ENCODE measurements at regions not wholly inside any gene's neighbourhood (a gene's known extent, or its start where the extent isn't known, plus 50 kb on each side); places are given as distances from the start of the nearest gene placed in this dataset.

DNA sequence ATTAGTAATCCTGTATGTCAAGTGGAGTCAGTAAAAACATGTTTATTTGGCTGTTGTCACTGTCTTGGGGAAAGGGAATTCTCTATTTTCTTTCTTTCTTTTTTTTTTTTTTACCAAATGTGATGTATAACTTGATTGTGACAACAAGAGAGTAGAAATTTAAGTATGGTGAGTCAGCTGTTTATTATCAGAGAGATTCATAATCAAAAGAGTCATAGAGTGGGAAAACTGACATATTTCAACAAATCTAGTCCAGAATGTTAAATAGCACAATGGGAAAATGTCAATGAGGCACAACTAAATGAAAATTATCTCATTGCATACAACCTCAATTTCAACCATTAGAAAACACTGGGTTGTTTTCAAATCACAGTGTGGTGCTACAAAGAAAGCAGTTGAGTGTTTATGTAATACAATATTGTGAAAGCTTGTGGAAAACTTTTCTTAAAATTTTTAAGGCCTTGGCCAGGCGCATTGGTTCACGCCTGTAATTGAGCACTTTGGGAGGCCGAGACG, 111.9 kb upstream of the DTNA start:
- Histone ChIP-seq H4K20me1 (ENCODE audit: insufficient read depth, low read length) (no peaks in the 10 kb centered on the region), H3K4me1 (ENCODE audit: insufficient read depth, low read length, severe bottlenecking) (no peaks in the 10 kb centered on the region), H3K27ac (ENCODE audit: low read depth, low read length, poor library complexity, severe bottlenecking) (no peak overlapping the region), H3F3A (ENCODE audit: insufficient read depth, low read length) (no peaks in the 10 kb centered on the region), H3K9me3 (ENCODE audit: low read length) (no peaks in the 10 kb centered on the region), H2AFZ (ENCODE audit: low read length) (no peak overlapping the region), H3K79me2 (ENCODE audit: insufficient read depth, low read length) (no peaks in the 10 kb centered on the region), H3K27me3 (ENCODE audit: insufficient read depth, low read length) (no peaks in the 10 kb centered on the region), H3K9ac (ENCODE audit: low read length) (no peak overlapping the region), H3K36me3 (ENCODE audit: insufficient read depth, low read length) (no peaks in the 10 kb centered on the region), H3K4me2 (ENCODE audit: low read length) (no peak overlapping the region), H3K9me2 (ENCODE audit: low read depth, low read length) (no peaks in the 10 kb centered on the region), H3K4me3 (ENCODE audit: low read depth, low read length, poor library complexity, severe bottlenecking) (no peak overlapping the region)
- TF ChIP-seq, protein P1, sequence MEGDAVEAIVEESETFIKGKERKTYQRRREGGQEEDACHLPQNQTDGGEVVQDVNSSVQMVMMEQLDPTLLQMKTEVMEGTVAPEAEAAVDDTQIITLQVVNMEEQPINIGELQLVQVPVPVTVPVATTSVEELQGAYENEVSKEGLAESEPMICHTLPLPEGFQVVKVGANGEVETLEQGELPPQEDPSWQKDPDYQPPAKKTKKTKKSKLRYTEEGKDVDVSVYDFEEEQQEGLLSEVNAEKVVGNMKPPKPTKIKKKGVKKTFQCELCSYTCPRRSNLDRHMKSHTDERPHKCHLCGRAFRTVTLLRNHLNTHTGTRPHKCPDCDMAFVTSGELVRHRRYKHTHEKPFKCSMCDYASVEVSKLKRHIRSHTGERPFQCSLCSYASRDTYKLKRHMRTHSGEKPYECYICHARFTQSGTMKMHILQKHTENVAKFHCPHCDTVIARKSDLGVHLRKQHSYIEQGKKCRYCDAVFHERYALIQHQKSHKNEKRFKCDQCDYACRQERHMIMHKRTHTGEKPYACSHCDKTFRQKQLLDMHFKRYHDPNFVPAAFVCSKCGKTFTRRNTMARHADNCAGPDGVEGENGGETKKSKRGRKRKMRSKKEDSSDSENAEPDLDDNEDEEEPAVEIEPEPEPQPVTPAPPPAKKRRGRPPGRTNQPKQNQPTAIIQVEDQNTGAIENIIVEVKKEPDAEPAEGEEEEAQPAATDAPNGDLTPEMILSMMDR (IDR thresholded peaks at IDR 0.05; ENCODE audit: low read length) = no peak
- TF ChIP-seq EZH2 (IDR thresholded peaks at IDR 0.05; ENCODE audit: borderline replicate concordance, low read length) = no peak

DNA sequence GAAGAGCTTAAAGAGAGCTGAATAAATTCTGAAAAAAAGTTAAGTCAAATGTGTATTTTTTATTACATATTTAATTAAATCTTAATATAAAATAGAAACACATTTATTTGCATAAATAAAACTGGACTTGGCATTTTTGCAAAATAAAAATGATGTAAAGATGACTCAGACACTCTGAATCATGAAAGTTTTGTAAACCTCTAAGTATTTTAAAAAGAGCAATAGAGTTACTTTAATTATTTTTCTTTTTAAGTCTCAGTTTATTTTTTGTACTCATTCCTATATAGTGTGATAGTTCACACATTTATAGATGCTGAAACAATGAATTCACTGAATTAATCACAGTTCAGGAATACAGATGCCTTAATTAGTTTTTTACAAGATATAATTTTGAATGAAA, 109.9 kb upstream of the DTNA start:
- Histone ChIP-seq H2AFZ (ENCODE audit: low read length) (no peak overlapping the region), H3K9me3 (ENCODE audit: low read length) (no peaks in the 10 kb centered on the region), H4K20me1 (ENCODE audit: insufficient read depth, low read length) (no peaks in the 10 kb centered on the region), H3K4me2 (ENCODE audit: low read length) (no peak overlapping the region), H3K4me1 (ENCODE audit: insufficient read depth, low read length, severe bottlenecking) (no peaks in the 10 kb centered on the region), H3K9ac (ENCODE audit: low read length) (no peak overlapping the region), H3K9me2 (ENCODE audit: low read depth, low read length) (no peaks in the 10 kb centered on the region), H3K27ac (ENCODE audit: low read depth, low read length, poor library complexity, severe bottlenecking) (no peak overlapping the region), H3F3A (ENCODE audit: insufficient read depth, low read length) (no peaks in the 10 kb centered on the region), H3K79me2 (ENCODE audit: insufficient read depth, low read length) (no peaks in the 10 kb centered on the region), H3K36me3 (ENCODE audit: insufficient read depth, low read length) (no peaks in the 10 kb centered on the region), H3K27me3 (ENCODE audit: insufficient read depth, low read length) (no peaks in the 10 kb centered on the region), H3K4me3 (ENCODE audit: low read depth, low read length, poor library complexity, severe bottlenecking) (no peak overlapping the region)
- TF ChIP-seq, protein P1 (IDR thresholded peaks at IDR 0.05; ENCODE audit: low read length) = no peak
- TF ChIP-seq EZH2 (IDR thresholded peaks at IDR 0.05; ENCODE audit: borderline replicate concordance, low read length) = no peak

DNA sequence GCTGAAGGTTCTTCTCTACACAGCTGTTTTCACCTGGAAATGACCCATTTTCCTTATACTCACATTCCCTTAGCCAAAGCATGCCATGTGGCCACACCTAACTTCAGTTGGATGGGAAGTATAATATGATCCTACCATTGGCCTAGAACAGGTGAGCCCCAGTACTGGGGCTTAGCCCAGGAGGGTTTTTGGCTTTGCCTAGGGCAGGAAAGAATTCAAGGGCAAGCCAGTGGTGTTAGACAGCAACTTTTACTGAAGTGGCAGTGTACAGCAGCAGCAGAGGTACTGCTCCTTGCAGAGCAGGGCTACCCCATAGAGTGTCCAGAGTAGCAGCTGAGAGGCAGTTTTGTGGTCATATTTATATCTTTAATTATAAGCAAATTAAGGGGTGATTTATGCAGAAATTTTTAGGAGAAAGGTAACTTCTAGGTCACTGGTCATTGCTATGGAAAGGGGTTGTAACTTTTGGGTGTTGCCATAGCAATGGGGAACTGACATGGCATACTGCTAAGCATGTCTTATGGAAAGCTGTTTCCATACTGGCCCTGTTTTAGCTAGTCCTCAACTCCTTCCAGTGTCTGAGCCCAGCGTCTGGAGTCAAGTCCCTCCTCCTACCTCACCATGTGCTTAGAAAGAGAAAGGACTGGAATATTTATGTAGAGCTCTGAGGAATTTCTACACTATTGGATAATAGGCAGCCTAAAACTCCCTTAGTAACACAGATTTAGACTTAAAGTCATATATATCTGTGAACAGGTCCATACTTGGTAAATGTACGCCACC, 109.0 kb upstream of the DTNA start:
- TF ChIP-seq, protein P1 (IDR thresholded peaks at IDR 0.05; ENCODE audit: low read length) = no peak
- TF ChIP-seq EZH2 (IDR thresholded peaks at IDR 0.05; ENCODE audit: borderline replicate concordance, low read length) = no peak
- Histone ChIP-seq H3K9me2 (ENCODE audit: low read depth, low read length) (no peaks in the 10 kb centered on the region), H3K4me1 (ENCODE audit: insufficient read depth, low read length, severe bottlenecking) (no peaks in the 10 kb centered on the region), H3K4me3 (ENCODE audit: low read depth, low read length, poor library complexity, severe bottlenecking) (no peak overlapping the region), H3K27me3 (ENCODE audit: insufficient read depth, low read length) (no peaks in the 10 kb centered on the region), H3K4me2 (ENCODE audit: low read length) (no peak overlapping the region), H2AFZ (ENCODE audit: low read length) (no peak overlapping the region), H3K79me2 (ENCODE audit: insufficient read depth, low read length) (no peaks in the 10 kb centered on the region), H3K9me3 (ENCODE audit: low read length) (no peaks in the 10 kb centered on the region), H3K9ac (ENCODE audit: low read length) (no peak overlapping the region), H4K20me1 (ENCODE audit: insufficient read depth, low read length) (no peaks in the 10 kb centered on the region), H3K27ac (ENCODE audit: low read depth, low read length, poor library complexity, severe bottlenecking) (no peak overlapping the region), H3F3A (ENCODE audit: insufficient read depth, low read length) (no peaks in the 10 kb centered on the region), H3K36me3 (ENCODE audit: insufficient read depth, low read length) (no peaks in the 10 kb centered on the region)
